NCI-H226 (cell line): ENCODE measurements at regions not wholly inside any gene's neighbourhood (a gene's known extent, or its start where the extent isn't known, plus 50 kb on each side); places are given as distances from the start of the nearest gene placed in this dataset.
"Not testable (repeated sequence)": the region's sequence is repeated elsewhere in the genome, so short reads cannot be mapped to it uniquely, and the experiment has no call there.

Experiments used
- DNase-seq: peaks from one replicate; pipeline ENCODE4 v3.0.0-alpha.2; 2015

GRCh38 chr10:3969876-3970666, 185.1 kb upstream of the KLF6 start:
- no peak for DNase-seq

- DNase-seq: no peak
Measured at GRCh38 chr10:3968727-3969126, 183.7 kb upstream of the KLF6 start.

- no peak for DNase-seq
Measured at GRCh38 chr10:3964516-3964915, 179.5 kb upstream of the KLF6 start.

GRCh38 chr10:3963191-3963673, 178.2 kb upstream of the KLF6 start:
- no peak for DNase-seq

GRCh38 chr10:3961082-3961481, 176.1 kb upstream of the KLF6 start:
- no peak for DNase-seq

DNA sequence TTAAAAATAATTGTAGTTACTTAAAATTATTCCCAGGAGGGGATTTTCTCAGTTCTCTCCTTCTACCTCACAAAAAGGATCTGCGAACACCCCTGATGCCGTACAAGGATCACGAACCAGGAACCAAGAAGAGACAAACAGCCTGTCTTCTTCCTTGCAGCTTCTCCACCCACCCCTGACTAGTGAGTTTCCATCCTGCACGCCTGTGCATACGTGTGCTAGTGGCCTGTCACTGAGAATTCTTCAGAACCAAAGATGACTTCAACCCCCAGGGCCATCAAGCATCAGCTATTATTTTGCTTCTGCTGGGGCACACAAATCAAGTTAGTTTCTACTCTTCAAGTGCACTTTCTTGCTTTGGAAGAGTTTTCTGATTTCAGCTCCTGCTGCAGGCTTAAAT, 175.5 kb upstream of the KLF6 start:
- DNase-seq: no peak

- no peak for DNase-seq
Measured at GRCh38 chr10:3959370-3960325, 174.6 kb upstream of the KLF6 start.

DNA sequence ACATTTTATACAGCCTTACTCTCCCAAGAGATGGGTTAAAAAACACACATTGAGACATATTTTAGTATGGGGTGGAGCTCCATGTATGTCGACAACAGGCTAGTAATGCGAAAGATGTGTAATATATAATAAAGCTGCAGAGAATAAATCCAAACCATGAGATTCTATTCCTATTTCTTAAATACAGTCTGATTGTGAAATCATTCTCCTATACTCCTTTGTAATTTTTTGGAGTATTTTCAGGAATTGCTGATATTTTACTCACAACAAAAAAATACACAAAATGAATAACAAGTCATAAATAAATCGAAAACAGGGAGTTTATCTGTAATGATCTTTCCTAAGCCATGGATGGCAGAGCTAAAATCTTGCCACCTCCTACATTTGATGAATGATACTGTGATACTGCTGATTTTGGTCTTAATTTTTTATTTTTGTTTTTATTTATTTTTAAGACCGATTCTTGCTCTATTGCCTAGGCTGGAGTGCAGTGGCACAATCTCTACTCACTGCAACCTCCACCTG, 173.5 kb upstream of the KLF6 start:
- DNase-seq: no peak

DNA sequence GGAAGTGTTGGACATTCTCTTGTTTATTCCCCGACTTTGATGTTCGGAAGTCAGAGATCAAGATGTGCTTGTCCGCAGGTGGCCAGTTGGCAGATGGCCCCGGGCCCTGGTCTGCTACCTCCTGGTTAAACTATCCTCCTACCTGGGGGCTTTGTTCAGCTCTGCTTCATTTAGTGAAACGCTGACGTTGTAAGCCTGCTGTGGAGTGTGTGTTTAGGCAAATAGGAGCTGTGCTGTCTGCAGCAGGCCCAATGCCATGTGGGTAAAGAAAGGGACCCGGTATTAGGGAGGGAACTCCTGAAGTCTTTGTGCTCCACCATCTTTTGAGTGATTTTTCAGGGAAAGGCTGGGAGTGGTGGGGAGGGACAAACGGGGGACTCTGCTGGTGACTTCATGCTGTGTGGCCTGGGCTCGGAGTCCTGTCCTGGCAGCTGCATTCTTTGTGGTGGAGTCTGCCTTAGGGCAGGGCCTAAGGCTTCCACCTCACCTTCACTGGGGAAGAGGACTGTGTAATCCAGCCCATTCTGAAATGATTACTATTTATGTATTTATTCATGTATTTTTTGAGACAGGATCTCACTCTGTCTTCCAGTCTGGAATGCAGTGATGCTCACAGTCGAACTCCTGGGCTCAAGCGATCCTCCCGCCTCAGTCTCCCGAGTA, 171.1 kb upstream of the KLF6 start:
- no peak for DNase-seq

- no peak for DNase-seq
Measured at GRCh38 chr10:3955493-3955892, 170.5 kb upstream of the KLF6 start.

- no peak for DNase-seq
Measured at GRCh38 chr10:3954615-3955014, 169.6 kb upstream of the KLF6 start.

DNA sequence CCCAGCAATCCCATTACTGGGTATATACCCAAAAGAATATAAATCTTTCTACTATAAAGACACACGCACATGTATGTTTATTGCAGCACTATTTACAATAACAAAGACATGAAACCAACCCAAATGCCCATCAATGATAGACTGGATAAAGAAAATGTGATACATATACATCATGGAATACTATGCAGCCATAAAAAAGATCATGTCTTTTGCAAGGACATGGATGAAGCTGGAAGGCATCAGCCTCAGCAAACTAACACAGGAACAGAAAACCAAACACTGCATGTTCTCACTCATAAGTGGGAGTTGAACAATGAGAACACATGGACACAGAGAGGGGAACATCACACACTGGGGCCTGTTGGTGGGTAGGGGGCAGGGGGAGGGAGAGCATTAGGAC, 169.0 kb upstream of the KLF6 start:
- not testable (repeated sequence) for DNase-seq

DNA sequence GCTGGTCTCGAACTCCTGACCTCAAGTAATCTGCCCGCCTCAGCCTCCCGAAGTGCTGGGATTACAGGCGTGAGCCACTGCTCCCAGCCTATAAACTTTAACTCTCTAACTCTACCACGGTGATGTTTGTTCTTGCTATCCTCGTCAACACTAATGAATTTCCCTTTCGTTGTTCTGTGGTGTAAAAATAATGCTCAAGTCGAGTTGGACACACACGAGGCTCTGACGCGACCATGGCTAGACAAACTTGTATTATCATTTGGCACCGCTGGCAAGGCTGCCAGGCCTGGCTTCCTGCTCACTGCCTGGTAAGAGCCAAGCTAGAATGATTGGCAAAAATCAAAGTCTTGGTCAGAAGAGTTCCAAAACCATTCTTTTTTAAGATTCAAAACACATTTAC, 167.0 kb upstream of the KLF6 start:
- no peak for DNase-seq

DNA sequence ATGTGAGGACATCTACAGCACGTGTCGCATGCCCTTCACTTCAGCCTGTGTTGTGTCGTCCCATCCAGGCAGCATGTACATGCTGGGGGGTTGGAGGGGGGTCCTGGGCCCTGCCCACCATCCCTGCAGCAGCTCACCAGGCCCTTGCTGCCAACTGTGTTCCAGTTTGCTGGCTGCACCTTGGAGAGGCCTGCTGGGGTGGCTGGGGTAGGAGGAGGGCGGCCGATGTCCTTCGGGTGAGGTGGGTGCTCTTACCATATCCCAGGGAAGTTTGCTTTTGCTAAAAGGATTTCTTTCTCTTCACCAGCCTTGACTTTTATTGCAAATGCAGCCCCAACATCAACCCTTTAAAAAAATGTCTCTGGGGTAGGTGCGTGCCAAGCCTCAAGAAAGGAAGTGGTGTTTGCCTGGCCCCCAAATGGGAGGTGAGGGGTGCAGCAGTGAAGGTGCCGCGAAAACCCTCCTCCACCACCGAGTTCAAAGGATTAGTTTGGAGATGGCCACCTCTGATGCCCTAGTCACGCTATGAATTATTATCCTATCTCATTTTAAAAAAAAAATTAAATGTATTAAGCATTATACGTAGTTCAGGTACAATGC, 165.8 kb upstream of the KLF6 start:
- DNase-seq: no peak

DNA sequence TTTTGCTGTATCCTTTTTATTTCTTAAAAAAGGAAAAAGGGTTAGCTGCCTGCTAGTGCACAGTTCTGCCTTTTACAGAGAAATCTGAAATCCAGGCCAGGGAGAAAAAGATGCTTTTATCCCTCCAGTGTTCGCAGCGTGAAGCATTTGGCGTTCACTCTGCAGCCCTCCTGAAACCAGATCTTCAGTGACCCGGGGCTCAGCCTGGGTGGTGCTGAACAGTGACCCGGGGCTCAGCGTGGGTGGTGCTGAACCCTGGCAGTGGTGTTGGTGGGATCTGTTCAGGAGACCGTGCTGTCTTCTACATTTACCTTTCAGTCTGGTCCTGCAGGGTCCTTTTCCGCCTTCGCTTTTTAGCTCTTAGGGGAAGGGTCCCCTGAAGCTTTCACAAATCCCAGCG, 164.7 kb upstream of the KLF6 start:
- DNase-seq: no peak

- DNase-seq: no peak
Measured at GRCh38 chr10:3948843-3949242, 163.8 kb upstream of the KLF6 start.

- no peak for DNase-seq
Measured at GRCh38 chr10:3946234-3947229, 161.5 kb upstream of the KLF6 start.

DNA sequence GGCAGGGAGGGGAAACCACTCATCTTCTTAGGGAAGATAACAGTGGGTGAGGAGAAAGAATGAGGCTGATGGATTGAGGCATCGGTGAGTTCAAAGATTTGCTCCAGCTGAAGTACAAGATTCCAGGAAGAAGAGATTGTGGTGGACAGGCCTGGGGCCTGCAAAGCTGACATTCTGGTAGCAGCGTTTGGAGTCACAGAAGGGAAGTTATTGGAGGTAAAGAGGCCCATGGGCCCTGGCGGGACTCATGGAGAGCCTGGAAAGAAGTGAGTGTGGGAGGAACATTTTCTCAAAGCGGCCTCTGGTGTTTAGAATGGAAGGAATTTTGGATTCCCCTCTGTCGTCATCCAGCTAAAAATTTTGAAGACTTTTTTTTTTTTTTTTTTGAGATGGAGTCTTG, 160.0 kb upstream of the KLF6 start:
- DNase-seq: no peak

GRCh38 chr10:3944591-3944990, 159.6 kb upstream of the KLF6 start:
- no peak for DNase-seq

DNA sequence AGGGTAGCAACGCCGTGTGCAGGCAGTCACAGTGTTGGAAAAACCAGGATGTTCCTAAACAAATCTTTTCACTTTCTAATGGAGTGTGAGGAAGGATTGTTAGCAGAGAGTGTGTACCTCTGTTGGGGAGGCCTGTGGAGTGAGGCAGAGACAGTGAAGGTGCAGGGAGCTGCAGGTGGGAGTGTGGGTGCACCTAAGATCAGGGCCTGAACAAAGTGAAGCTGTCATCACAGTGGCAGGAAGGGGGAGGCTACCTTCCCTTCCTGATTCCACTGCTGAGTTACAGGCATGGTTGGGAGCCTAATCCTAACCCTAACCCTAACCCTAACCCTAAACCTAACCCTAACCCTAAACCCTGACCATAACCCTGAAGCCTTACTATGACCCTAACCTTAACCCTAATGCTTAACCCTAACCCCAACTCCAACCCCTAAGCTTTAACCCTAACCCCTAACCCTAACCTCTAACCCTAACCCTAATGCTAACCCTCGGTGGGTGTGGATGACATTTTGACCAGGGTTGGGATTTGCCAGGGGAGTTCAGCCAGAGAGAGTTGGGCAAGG, 158.8 kb upstream of the KLF6 start:
- DNase-seq: no peak

DNA sequence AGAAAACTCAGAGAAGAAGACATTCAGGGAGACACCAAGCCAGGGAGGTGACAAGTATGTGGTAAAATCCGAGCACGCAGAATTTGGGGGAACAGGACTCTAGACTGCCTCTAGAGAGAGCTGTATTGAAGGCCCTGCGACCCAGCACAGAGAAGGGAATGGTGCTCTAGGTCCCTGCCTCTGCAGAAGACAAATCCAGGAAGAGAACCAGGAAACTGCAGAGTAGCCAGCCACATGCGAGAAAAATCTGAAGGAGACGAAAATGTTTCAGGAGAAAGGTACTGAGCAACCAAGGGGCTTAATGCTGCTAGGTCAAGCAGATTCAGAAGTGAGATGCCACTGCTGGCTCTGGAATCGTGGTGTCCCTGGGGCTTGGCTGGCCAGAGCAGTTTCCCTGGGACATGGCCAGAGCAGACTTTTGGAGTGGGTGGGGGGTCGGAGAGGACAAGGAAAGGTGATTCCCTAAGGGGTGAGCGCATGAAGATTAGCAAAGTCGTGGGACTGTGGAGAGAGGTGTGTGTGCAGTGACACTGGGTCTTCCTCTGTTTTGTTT, 158.0 kb upstream of the KLF6 start:
- no peak for DNase-seq
